CD4-positive, alpha-beta memory T cell (primary cell): ENCODE measurements at regions not wholly inside any gene's neighbourhood (a gene's known extent, or its start where the extent isn't known, plus 50 kb on each side); places are given as distances from the start of the nearest gene placed in this dataset.

ENCODE experiments used
- CTCF ChIA-PET: fragments of 350-600 bp; sonication (Branson Sonifier 250); formaldehyde crosslinking; loops from one replicate; lab custom pipeline; 2021; ENCODE audit warnings: inconsistent platforms; ENCODE audit not compliant: partially characterized antibody; lab: Charles Lee
- POLR2A ChIA-PET: fragments of 350-600 bp; sonication (Branson Sonifier 250); formaldehyde crosslinking; loops from one replicate; lab custom pipeline; 2021; ENCODE audit not compliant: partially characterized antibody; lab: Charles Lee
- DNase-seq, 5 donors: peaks; one replicate each; pipeline versions ENCODE4 v3.0.0 to v3.0.0-alpha.2; 2020 to 2022; ENCODE audit warnings: mixed read lengths in 1 of 5
- H3K27ac ChIP-seq: one replicate; pipeline ENCODE4 v1.7.0; 2013; ENCODE audit warnings: low read depth, low read length
- H3K27me3 ChIP-seq: 2 replicates; pipeline ENCODE4 v1.7.0; 2013; ENCODE audit warnings: mild to moderate bottlenecking, low read length, moderate library complexity; ENCODE audit not compliant: insufficient read depth
- H3K36me3 ChIP-seq: 2 replicates; pipeline ENCODE4 v1.7.0; 2013; ENCODE audit warnings: mild to moderate bottlenecking, low read length, moderate library complexity; ENCODE audit not compliant: insufficient read depth
- H3K4me1 ChIP-seq: 2 replicates; pipeline ENCODE4 v1.7.0; 2013; ENCODE audit warnings: mild to moderate bottlenecking, low read length, moderate library complexity; ENCODE audit not compliant: insufficient read depth
- H3K4me3 ChIP-seq, 2 donors: one replicate each; pipeline ENCODE4 v1.7.0; 2013; ENCODE audit warnings: low read length in 2 of 2, mild to moderate bottlenecking in 1 of 2
- H3K9me3 ChIP-seq, 2 donors: one replicate each; pipeline ENCODE4 v1.7.0; 2013; ENCODE audit warnings: low read length in 2 of 2, control low read depth in 1 of 2; ENCODE audit not compliant: control insufficient read depth in 1 of 2
- H3K27ac Mint-ChIP-seq, 7 donors: one replicate each; pipeline ENCODE4 v1.8.0; 2020 to 2021; ENCODE audit warnings: mixed read lengths in 7 of 7, mild to moderate bottlenecking in 6 of 7, inconsistent platforms in 3 of 7, moderate library complexity in 3 of 7
- H3K27me3 Mint-ChIP-seq, 2 donors: one replicate each; pipeline ENCODE4 v1.8.0; 2020 to 2021; ENCODE audit warnings: mixed read lengths in 2 of 2
- H3K36me3 Mint-ChIP-seq, 2 donors: one replicate each; pipeline ENCODE4 v1.8.0; 2020 to 2021; ENCODE audit warnings: mixed read lengths in 2 of 2, inconsistent platforms in 1 of 2, mild to moderate bottlenecking in 1 of 2
- H3K4me1 Mint-ChIP-seq, 4 donors: one replicate each; pipeline ENCODE4 v1.8.0; 2020 to 2021; ENCODE audit warnings: mixed read lengths in 4 of 4, mild to moderate bottlenecking in 1 of 4
- H3K4me3 Mint-ChIP-seq, 8 donors: one replicate each; pipeline ENCODE4 v1.8.0; 2020 to 2021; ENCODE audit warnings: mixed read lengths in 8 of 8, mild to moderate bottlenecking in 7 of 8, moderate library complexity in 6 of 8, inconsistent platforms in 3 of 8
- H3K9me3 Mint-ChIP-seq, 8 donors: one replicate each; pipeline ENCODE4 v1.8.0; 2020 to 2021; ENCODE audit warnings: mixed read lengths in 8 of 8, mild to moderate bottlenecking in 5 of 8, inconsistent platforms in 3 of 8, moderate library complexity in 1 of 8
- intact Hi-C: fragments of 100-400 bp; cut with micrococcal nuclease; formaldehyde crosslinking; loops from one replicate; pipeline ENCODE4 v1.15.1; 2023

DNA sequence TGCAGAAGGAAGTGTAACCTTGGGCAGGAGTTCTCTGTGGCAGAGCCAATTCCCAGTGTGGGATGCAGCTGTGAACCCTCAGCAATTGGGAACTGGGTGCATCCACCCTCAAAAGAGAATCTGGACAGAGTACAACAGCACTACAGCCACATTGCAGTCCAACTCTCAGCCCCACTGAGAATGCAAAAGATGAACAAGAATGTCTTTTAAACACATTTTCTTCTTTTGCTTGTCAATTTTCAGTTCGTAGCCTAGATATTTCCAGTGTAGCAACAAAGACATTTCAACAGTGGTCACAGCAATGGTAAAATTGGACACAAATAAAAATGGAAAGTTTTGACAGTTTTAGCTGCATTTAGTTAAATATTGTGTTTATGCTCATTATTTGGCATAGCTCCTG, 114.0 kb upstream of the APP start:
- H3K27me3 ChIP-seq = no peaks in the 10 kb centered on the region
- ChIA-PET CTCF (no interaction called here), POLR2A (no interaction called here)
- Mint-ChIP-seq H3K27me3 (peaks cover 0 to 2% of the 10 kb centered on the region in 2 donors), H3K36me3 (no peaks in the 10 kb centered on the region), H3K4me3 (no peak overlapping the region), H3K27ac (no peak overlapping the region), H3K9me3 (peaks cover 0 to 3% (median 0%) of the 10 kb centered on the region in 8 donors), H3K4me1 (no peaks in the 10 kb centered on the region)
- no peaks in the 10 kb centered on the region for H3K36me3 ChIP-seq
- no peak for DNase-seq
- H3K4me1 ChIP-seq = no peaks in the 10 kb centered on the region
- H3K4me3 ChIP-seq = no peak overlapping the region
- H3K9me3 ChIP-seq = no peaks in the 10 kb centered on the region
- no peak overlapping the region for H3K27ac ChIP-seq
- intact Hi-C loops = no loop called here

DNA sequence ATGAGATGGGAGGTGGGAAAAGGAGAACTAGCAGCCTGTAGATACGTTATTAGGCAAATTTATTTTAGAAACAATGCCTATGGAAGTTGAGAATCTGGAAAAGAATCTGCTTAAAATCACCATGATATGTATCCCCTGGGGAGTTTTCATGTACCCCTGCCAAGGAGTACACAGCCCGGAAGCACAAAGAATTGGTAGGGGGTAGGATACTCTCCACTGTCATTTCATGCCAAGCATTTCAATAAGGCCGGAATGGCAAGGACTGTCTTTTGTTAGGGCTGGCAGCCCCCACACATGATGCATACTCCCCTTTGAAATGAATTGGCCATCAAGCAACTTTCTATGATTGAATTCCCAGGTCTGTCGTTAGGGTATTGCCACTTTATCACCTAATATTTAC, 111.5 kb upstream of the APP start:
- no peak for DNase-seq
- intact Hi-C loops = no loop called here
- no peaks in the 10 kb centered on the region for H3K27me3 ChIP-seq
- peaks cover 0 to 3% (median 0%) of the 10 kb centered on the region in 8 donors for H3K9me3 Mint-ChIP-seq
- no peak overlapping the region for H3K27ac Mint-ChIP-seq
- no peaks in the 10 kb centered on the region for H3K36me3 ChIP-seq
- ChIA-PET POLR2A (no interaction called here), CTCF (no interaction called here)
- H3K9me3 ChIP-seq = no peaks in the 10 kb centered on the region
- H3K4me1 Mint-ChIP-seq = no peaks in the 10 kb centered on the region
- H3K27me3 Mint-ChIP-seq = peaks cover 0 to 2% of the 10 kb centered on the region in 2 donors
- H3K36me3 Mint-ChIP-seq = no peaks in the 10 kb centered on the region
- no peak overlapping the region for H3K27ac ChIP-seq
- no peak overlapping the region for H3K4me3 Mint-ChIP-seq
- no peak overlapping the region for H3K4me3 ChIP-seq
- H3K4me1 ChIP-seq = no peaks in the 10 kb centered on the region

DNA sequence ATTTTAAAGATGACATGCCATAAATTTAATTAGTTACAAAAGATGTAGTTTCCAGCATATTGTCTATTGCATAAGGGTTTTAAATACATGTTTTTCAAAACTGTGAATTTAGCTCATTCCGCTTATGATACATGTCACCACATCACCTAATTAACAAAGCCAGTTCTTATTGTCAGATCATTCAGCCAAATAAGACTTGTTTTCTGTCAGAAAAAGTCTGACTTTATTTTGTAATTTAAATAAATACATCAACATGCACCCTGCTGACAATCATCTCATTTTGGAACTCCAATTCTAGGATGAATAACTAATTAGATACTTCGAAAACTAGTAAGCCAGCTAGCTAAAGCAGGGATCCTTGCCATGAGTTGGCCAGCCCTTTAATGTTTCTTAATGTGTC, 110.9 kb upstream of the APP start:
- Mint-ChIP-seq H3K27ac (no peak overlapping the region), H3K4me3 (no peak overlapping the region), H3K27me3 (peaks cover 0 to 2% of the 10 kb centered on the region in 2 donors), H3K36me3 (no peaks in the 10 kb centered on the region), H3K9me3 (peaks cover 0 to 4% (median 1%) of the 10 kb centered on the region in 8 donors), H3K4me1 (no peaks in the 10 kb centered on the region)
- POLR2A ChIA-PET = no interaction called here
- CTCF ChIA-PET = no interaction called here
- Histone ChIP-seq H3K4me1 (no peaks in the 10 kb centered on the region), H3K4me3 (no peak overlapping the region), H3K9me3 (no peaks in the 10 kb centered on the region), H3K27ac (no peak overlapping the region), H3K27me3 (no peaks in the 10 kb centered on the region), H3K36me3 (no peaks in the 10 kb centered on the region)
- intact Hi-C loops = no loop called here
- DNase-seq = no peak

DNA sequence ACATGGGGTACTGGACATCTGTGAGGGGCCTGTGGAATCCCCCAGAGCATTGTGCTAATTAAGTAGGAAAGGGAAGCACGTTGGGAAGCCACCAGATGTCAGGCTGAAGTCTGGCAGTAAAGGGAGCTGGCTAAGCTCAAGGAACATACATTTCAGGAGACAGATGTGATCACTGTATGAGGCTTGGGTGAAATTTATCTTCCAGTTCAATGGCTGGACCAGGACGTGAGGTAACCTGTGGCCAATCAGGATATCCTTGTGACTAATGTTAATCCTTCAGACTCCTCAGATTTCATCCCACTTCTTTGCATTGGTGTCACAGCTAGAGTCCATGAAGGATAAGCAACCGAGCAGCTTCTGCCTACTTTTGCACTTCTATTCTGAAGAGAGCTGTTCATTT, 110.2 kb upstream of the APP start:
- H3K36me3 ChIP-seq = no peaks in the 10 kb centered on the region
- no peak overlapping the region for H3K4me3 Mint-ChIP-seq
- H3K4me1 ChIP-seq = no peaks in the 10 kb centered on the region
- no peak overlapping the region for H3K4me3 ChIP-seq
- ChIA-PET CTCF (no interaction called here), POLR2A (no interaction called here)
- no peaks in the 10 kb centered on the region for H3K4me1 Mint-ChIP-seq
- H3K27ac ChIP-seq = no peak overlapping the region
- H3K27me3 ChIP-seq = no peaks in the 10 kb centered on the region
- H3K27me3 Mint-ChIP-seq = peaks cover 0 to 2% of the 10 kb centered on the region in 2 donors
- H3K27ac Mint-ChIP-seq = no peak overlapping the region
- no peaks in the 10 kb centered on the region for H3K36me3 Mint-ChIP-seq
- intact Hi-C loops = no loop called here
- no peaks in the 10 kb centered on the region for H3K9me3 ChIP-seq
- peaks cover 0 to 9% (median 4%) of the 10 kb centered on the region in 8 donors for H3K9me3 Mint-ChIP-seq
- no peak for DNase-seq

DNA sequence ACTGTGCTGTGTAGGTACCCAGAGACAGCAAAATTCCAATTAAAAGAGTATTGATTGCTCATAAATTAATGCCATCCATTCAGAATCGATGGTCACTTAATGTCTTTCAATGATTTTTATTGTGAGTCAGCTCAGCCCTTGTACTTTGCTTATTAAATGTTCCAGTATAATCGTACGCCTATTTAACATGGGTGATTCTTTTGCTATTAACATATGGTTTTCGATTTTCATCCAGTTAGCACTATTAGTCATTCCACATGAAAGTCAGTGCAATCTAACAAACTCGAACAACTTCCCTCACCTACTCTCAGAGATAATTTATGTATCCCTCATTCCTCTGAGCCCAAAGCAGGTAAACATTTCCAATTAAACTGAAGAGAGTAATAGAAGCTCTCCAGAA, 109.6 kb upstream of the APP start:
- H3K4me3 Mint-ChIP-seq = no peak overlapping the region
- Histone ChIP-seq H3K4me3 (no peak overlapping the region), H3K27ac (no peak overlapping the region), H3K36me3 (no peaks in the 10 kb centered on the region), H3K27me3 (no peaks in the 10 kb centered on the region), H3K9me3 (no peaks in the 10 kb centered on the region), H3K4me1 (no peaks in the 10 kb centered on the region)
- no peaks in the 10 kb centered on the region for H3K36me3 Mint-ChIP-seq
- POLR2A ChIA-PET = interaction anchor here (0.5 kb wide), 1 partner anchor 12 kb away, joined by 3 read pairs; no protein-coding TSS in a partner anchor
- H3K9me3 Mint-ChIP-seq = peaks cover 3 to 15% (median 9%) of the 10 kb centered on the region in 8 donors
- CTCF ChIA-PET = no interaction called here
- no peaks in the 10 kb centered on the region for H3K4me1 Mint-ChIP-seq
- DNase-seq = no peak
- H3K27me3 Mint-ChIP-seq = peaks cover 0 to 2% of the 10 kb centered on the region in 2 donors
- no peak overlapping the region for H3K27ac Mint-ChIP-seq
- intact Hi-C loops = no loop called here

DNA sequence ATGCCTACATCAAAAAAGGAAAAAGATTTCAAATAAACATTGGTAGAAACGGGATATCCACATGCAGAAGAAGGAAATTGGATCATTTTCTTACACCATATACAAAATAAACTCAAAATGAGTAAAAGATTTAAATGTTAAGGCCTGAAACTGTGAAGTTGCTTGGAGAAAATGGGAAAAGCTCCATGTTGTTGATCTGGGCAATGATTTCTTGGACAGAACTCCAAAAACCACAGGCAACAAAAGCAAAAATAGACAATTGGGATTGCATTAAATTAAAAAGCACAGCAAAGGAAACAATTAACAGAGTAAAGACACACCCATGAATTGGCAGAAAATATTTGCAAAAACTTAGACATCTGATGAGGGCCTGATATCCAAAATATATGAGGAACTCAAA, 105.2 kb upstream of the APP start:
- DNase-seq = no peak
- ChIA-PET POLR2A (no interaction called here), CTCF (no interaction called here)
- peaks cover 0 to 3% of the 10 kb centered on the region in 2 donors for H3K27me3 Mint-ChIP-seq
- intact Hi-C loops = no loop called here
- H3K4me1 Mint-ChIP-seq = no peaks in the 10 kb centered on the region
- Histone ChIP-seq H3K27ac (no peak overlapping the region), H3K9me3 (peaks cover 0 to 12% of the 10 kb centered on the region in 2 donors), H3K4me3 (no peak overlapping the region), H3K36me3 (no peaks in the 10 kb centered on the region), H3K4me1 (no peaks in the 10 kb centered on the region), H3K27me3 (no peaks in the 10 kb centered on the region)
- peaks cover 0 to 52% (median 41%) of the 10 kb centered on the region in 8 donors for H3K9me3 Mint-ChIP-seq
- H3K36me3 Mint-ChIP-seq = peaks cover 0 to 1% of the 10 kb centered on the region in 2 donors
- no peak overlapping the region for H3K4me3 Mint-ChIP-seq
- H3K27ac Mint-ChIP-seq = no peak overlapping the region

DNA sequence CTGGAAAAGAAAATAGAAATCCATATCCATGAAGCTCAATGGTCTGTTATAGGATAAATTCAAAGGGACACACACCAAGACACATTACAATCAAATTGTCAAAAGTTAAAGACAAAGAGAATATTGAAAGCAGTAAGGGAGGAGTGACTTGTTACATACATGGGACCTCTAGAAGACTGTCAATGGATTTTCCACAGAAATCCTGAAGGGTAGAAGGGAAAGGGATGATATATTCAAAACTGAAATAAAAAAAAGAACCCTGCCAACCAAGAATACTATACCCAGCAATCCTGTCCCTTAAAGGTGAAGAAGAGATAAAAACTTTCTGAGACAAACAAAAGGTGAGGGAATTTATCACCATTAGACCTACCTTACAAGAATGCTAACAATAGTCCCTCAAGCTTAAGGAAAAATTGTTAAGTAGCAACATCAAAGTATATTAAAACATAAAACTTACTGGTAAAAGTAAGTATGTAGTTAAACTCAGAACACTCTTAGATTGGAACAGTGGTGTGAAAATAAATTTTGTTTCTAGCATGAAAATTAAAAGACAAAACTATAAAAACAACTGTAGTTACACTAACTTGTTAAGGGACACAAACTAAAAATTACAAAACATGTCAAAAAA, 103.2 kb upstream of the APP start:
- Mint-ChIP-seq H3K27me3 (peaks cover 2 to 3% of the 10 kb centered on the region in 2 donors), H3K4me1 (no peaks in the 10 kb centered on the region), H3K9me3 (peaks cover 0 to 52% (median 43%) of the 10 kb centered on the region in 8 donors), H3K27ac (no peak overlapping the region), H3K36me3 (peaks cover 0 to 1% of the 10 kb centered on the region in 2 donors), H3K4me3 (no peak overlapping the region)
- Histone ChIP-seq H3K36me3 (no peaks in the 10 kb centered on the region), H3K27ac (no peak overlapping the region), H3K4me1 (no peaks in the 10 kb centered on the region), H3K9me3 (peaks cover 0 to 12% of the 10 kb centered on the region in 2 donors), H3K27me3 (no peaks in the 10 kb centered on the region), H3K4me3 (no peak overlapping the region)
- no peak for DNase-seq
- CTCF ChIA-PET = no interaction called here
- POLR2A ChIA-PET = no interaction called here
- intact Hi-C loops = no loop called here
